Urothelium cell line (cell line): ENCODE measurements at regions not wholly inside any gene's neighbourhood (a gene's known extent, or its start where the extent isn't known, plus 50 kb on each side); places are given as distances from the start of the nearest gene placed in this dataset.
"Not testable (repeated sequence)": the region's sequence is repeated elsewhere in the genome, so short reads cannot be mapped to it uniquely, and the experiment has no call there.

Experiments used
- DNase-seq: peaks from one replicate; pipeline ENCODE4 v3.0.0; 2011; ENCODE audit warnings: low spot score, mixed read lengths
- FAIRE-seq: peaks from 2 replicates; lab custom pipeline; 2011; peaks lifted over from hg19 to GRCh38; lab: Jason Lieb, UNC

DNA sequence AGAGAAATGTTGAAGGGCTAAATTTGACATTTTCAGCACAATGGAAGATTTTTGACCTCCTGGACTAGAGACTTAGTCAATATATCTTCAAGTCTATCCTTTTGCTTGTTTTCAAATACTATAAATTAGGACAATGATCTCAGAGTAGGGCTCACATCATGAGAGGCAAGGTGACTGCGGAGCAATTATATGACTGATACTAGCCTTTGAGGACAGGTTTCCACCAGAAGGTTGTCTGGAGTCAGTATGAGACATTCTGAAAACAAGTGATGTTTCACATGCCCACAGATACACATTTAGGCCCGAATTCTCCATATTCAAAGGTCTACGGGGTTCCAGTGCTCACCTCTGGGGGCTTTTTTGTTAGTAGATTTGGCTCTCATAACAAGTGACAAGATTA is 142.3 kb upstream of the SAMSN1 start:
- no peak for DNase-seq
- FAIRE-seq: no peak

DNA sequence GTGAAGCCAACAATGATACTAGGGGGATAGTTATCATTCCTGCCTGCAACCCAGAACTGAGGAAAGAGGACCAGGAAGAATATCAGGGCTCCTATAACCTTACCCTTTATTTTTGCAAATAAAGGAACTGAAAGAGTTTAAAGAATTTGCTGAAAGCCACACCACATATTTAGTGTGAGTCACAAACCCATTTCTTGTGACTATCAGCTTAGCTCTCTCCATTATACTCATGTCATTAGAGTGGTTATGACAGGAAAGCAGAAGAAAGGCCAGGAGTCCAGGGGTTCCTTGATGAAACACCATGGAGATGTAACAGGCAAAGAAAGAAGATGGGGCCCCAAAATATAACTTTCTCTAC is 141.1 kb upstream of the SAMSN1 start:
- DNase-seq (no peak), FAIRE-seq (no peak)

DNA sequence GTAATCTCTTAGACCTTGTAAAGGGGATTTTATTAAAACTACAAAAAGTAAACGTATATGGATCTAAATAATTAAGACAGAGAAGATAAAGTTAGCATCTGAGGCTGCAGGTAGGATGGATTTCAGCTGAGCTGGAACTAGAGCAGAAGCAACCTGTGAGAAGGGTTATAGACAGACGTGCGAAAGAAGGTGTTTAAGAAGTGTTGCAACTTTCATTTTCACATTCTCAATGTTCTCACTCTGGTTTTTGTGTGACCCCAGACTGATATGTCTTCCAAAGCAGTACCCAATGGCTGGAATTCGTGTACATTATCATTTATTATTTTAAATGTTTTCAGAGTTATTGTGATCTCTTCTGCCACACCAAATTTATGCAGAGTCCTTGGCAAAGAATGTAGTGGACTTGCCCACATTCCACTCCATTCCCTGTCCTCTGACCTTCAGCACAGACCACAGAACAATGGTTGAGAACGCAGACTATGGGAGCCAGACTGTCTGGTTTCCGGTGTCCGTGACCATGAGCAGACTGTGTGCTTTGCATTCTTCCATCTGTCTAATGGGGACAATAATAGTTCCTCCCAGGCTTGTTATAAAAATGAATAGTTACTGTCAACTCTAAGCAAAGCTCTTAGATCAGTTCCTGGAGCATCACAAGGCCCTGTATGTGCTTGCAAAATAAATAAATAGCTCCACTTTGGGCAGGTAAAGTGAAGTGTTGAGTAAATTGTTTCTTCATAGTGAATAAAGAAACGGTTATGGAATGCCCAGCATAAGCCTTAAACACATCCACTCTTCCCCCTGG is 140.6 kb upstream of the SAMSN1 start:
- DNase-seq (peak; percentile 16), FAIRE-seq (no peak)

DNA sequence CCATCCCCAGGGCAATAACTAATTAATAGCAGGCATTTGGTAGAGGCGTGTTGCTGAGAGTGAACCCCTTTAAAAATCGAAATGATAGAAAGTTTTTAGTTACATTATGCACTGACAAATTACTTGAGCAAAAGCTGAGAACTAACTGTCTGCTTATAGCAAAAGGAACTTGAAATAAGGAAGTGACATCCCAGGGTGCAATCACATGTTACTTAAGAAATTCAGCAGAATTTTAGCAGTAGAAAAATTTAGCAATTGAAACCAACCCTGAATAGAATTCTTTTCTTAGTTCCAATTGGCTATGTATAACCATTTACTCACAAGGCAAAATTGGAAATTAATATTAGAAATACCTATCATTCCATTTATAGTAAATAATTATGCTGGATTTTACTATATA is 139.5 kb upstream of the SAMSN1 start:
- FAIRE-seq (no peak), DNase-seq (no peak)

DNA sequence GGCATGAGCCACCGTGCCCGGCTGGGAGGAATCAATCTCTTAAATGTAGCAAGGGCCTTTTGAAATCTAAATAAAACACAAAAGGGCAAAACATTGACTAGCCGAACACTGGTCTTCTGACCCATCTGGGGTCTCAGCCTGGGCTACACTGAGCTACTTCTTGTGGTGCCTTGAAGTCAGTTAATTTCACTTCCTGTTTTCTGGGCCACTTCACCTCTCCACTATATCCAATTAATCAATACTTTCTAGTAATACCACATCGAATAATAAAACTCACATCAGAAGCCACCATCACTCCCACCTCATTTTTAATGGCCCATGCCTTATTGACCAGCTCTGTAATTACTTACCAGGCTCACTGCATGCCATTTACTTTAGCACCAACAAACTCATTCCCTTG is 138.0 kb upstream of the SAMSN1 start:
- FAIRE-seq (no peak), DNase-seq (no peak)

DNA sequence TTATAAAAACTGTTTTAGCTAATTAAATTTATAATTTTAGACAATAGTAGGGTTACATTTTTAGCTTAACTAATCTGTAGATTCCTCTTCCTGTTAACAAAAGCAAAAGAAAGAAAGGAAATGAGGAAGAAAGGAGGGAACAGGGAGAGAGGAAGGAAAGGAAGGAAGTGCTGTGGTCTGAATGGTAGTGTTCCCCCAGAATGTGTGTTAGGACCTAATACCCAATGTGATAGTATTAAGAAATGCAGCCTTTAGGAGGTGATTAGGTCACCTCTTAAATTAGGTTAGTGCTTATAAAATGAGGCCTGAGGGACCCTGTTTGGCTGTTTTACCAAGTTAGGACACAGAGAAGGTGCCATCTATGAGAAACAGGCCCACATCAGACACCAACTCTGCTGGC is 136.9 kb upstream of the SAMSN1 start:
- no peak for FAIRE-seq
- no peak for DNase-seq

DNA sequence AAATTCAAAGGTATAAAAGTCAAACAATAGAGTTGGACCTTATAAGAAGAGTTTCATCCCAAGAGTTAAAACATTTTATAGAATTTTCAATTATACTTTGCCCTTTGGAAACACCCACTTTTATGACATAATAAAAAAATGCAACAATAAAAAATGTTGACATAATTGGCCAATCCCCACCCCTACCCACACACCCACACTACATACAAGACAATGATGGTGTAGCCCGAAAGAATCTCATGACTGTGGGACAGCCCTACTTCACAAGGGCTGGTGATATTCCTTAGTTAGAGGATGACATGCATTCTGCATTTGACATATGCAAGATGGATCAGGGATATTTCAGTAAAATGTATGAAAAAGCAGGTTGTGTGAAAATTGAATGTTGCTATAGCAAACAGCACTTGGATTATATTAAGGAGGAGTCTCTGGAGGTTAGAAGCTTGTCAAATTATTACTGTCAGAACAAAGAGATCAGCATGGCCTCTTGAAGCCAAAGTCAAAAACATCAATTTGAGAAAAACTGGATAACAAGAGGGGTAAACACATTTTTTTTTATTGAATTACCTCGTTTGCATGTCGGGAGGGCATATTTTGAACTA is 133.0 kb upstream of the SAMSN1 start:
- DNase-seq: no peak
- FAIRE-seq: no peak

DNA sequence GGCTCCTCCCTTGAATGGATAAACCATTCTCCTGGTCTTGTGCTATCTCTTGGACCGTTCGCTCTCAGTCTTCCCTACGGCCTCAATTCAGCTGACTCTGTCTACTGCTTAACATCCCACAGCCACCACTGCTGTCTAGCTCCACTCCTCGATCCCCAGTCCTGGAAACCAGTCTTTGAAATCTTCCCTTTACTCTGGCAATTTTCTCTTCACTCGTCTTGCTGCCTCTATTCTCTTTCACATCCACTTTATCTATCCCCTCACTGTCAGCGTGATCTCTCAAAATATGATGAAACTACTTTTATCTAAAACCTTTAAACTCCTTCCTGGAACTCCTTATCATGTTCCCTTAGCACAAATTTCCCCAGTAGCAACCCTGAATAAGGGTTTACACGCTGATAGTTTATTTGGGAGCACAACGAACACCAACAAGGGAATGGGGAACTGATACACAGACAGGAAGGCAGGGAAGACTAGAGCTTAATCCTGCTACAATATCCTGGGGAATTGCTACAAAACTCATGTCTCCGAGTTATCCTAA is 131.6 kb upstream of the SAMSN1 start:
- FAIRE-seq (no peak), DNase-seq (no peak)

DNA sequence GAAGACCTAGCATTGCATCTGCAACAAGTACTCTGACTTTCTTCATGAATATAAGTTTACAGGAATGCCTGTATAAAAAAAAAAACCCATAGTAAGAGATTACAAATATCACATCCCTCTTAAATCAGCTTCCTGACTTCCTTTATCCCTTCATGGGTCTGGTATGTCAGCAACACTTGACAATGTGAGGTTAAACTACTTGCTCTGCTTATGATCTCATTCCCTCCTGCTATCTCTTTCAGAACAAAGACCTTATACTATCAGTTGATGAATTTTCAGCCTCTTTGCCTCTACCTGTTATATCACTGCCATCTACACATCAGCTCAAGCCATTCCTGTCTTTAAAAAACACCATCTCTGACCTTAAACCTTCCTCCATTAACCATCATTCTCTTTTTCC is 130.9 kb upstream of the SAMSN1 start:
- DNase-seq (no peak), FAIRE-seq (no peak)

DNA sequence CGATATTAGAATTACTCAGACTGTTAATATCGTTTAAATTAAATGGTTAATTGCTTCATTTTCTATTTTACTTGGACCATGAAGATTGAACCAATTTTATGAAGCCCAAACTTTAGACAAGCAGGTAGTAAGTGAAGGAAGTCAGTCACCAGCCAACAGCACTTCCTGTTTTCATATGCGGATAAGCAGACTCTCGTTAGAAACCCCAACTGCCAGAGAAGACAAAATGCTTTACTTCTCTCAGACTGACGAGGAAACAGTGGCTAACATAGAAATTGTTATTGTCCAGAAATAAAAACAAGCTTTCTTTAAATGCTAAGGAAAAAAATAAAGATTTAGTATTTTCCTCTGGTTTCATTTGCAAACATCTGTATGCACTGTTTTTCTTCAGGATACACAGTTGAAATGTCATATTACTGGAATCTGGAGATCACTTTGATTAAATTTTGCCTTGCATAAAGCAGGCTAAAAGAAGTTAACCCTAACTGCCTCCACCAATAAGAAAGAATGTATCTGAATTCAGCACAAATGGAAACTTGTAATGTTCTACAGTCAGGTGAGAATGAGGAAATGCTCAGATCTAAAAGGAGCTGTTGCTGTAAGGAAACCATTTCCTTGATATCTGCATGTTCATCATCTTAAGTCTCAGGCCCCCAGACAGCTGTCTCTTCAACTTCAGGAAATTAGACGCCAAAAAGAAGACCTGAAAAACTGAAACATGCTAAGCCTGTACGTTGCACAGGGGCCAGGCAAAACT is 129.8 kb upstream of the SAMSN1 start:
- DNase-seq: no peak
- no peak for FAIRE-seq

DNA sequence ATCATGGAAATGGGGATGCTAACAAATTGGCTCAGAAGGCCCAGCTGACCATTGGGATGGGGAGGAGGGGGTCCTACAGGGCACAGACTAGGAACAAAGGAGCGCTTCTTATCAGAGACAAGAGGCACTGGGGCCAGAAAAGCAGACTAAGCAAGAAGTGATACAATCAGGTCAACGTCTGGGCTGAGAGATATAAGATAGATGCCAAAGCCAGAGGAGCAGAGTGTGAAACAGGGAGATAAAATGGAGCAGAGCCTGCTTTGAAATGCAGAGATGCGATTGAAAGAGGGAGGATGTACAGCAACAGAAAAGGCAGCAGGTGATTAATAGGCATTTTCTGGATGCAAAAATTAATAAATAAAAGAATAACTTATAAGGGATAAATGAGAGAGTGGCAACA is 127.5 kb upstream of the SAMSN1 start:
- no peak for DNase-seq
- no peak for FAIRE-seq

DNA sequence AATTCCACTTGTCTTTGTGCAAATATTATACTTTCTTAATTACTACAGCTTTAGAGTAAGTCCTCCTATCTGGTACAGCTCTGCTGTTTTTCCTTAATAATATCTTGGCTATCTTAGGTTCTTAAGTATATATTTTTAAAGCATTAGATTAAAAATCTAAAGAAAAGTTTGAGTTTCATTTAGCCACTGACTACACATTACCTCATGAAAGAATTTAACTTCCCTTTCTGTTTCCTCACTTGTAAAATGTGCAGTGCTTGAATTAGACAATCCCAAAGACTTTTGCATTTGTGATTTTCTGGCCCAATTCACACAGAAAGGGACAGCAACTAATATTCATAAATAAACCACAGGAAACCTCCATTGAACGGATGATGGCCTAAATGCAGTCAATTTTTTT is 126.4 kb upstream of the SAMSN1 start:
- no peak for DNase-seq
- no peak for FAIRE-seq

DNA sequence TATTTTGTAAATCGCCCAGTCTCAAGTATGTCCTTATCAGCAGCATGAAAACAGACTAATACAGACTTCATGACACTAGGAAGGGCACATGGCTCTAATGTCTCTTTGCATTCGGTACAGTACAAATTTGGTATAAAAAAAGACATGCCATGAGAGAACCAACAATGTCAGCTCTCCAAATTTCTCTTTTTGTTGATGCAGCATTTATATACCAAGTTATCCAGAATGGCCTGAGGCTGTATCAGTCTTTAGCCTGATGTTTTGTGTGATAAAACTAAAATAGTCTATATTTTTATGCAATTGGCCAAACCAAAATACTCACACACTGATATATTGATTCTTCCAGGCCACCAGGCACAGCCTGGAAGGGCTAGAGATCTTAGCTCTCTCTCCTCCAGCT is 124.3 kb upstream of the SAMSN1 start:
- DNase-seq (no peak), FAIRE-seq (no peak)

DNA sequence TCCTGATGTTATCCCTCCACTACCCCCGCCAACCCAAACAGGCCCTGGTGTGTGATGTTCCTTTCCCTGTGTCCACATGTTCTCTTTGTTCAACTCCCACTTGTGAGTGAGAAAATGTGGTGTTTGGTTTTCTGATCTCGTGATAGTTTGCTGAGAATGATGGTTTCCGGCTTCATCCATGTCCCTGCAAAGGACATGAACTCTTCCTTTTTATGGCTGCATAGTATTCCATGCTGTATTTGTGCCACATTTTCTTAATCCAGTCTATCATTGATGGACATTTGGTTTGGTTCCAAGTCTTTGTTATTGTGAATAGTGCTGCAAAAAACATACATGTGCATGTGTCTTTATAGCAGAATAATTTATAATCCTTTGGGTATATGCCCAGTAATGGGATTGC is 123.0 kb upstream of the SAMSN1 start:
- DNase-seq, FAIRE-seq: not testable (repeated sequence)

DNA sequence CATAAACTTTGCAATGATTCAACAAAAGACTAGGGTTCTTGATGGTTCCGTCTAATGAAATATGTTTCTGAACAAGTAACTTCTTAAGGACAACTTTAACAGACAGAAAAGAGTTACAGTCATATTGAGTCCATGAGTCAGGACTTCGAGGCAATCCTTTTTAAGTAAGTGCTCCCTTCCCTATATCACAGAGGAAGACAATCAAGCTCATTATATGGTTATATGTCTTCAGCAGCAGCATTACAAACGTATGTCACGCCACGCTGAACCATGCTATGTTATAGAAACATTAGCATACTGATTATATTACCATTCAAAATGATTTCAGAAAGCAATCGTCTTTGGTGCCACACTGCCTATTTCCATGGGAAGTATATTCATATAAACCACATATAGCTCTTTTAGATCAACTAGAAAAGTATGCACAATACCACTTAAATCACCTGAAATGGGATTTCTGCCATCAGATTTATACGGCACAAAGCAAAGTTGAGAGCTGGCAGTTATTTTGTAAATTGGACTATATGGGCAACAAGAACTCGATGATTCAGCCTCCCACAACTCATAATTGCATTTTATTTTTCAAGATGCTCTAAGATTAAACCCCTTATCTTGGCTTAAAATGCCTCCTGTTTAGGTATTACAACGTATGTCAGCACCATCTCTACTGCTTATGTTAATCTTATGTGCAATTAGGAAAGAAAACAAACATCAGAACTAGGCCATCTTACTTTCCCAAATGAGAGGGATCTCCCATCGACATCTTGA is 111.3 kb upstream of the SAMSN1 start:
- FAIRE-seq: no peak

DNA sequence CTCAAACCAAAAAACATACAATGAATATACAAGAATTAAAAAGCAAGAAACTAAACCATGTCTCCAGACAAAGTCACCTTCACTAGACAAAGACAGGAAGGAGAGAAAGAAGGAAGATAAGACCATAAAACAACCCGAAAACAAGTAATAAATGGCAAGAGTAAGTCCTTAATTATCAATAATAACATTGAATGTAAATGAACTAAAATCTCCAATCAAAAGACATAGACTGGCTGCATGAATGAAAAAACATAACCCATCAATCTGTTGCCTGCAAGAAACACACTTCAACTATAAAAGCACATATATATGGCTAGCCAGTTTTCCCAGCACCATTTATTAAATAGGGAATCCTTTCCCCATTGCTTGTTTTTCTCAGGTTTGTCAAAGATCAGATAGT is 100.8 kb upstream of the SAMSN1 start:
- FAIRE-seq (no peak), DNase-seq (no peak)

More for the DNA sequence above, 111.3 kb upstream of the SAMSN1 start:
- no peak for DNase-seq

DNA sequence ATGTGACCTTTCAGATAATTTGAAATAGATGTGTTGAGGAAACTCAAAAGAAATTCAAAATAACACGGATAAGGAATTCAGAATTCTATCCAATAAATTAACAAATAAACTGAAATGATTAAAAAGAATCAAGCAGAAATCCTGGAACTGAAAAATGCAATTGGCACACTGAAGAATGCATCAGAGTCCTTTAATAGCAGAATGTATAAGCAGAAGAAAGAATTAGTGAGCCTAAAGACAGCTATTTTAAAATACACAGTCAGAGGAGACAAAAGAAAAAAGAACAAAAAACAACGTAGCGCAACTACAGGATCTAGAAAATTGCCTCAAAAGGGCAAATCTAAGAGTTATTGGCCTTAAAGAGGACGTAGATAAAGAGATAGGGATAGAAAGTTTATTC is 99.6 kb upstream of the SAMSN1 start:
- DNase-seq: no peak
- no peak for FAIRE-seq

DNA sequence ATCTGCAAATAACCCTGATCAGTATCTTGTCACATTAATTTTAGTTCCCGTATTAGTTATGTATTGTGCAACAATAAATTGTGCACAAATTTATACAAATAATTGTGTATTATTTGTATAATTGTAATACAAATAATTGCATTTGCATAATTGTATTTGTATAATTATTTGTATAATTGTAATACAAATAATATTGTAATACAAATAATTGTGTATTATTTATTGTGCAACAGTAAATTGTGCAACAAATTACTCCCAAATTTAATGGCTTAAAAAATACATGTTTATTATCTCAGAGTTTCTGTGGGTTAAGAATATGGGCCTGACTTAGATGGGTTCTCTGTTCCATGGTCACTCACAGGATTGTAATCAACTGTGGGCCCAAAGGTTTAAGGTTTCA is 86.2 kb upstream of the SAMSN1 start:
- no peak for FAIRE-seq

DNA sequence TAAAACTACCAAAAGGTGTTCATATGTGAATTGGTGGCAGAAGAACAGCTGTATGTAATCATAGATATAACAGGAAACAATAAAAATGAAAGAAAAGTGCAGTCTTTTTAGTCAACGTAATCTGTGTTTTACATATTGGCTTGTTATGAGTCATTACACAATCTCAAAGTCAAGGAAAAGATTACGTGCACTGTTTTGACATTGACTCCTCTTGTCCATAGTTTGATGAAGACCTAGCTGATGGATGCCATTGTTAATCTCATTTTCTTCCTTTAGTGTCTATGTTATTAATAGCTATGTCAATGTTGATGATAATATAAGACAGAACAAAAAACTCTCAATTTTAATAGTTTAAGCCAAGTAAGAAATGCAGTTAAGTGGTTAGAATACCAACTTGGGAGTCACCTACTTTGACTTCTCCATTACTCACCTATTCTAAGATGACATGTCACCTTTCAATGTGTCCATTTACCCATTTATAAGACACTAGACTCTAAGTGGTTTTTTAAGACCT is 84.5 kb upstream of the SAMSN1 start:
- no peak for DNase-seq
- FAIRE-seq: no peak

More for the DNA sequence above, 86.2 kb upstream of the SAMSN1 start:
- no peak for DNase-seq

DNA sequence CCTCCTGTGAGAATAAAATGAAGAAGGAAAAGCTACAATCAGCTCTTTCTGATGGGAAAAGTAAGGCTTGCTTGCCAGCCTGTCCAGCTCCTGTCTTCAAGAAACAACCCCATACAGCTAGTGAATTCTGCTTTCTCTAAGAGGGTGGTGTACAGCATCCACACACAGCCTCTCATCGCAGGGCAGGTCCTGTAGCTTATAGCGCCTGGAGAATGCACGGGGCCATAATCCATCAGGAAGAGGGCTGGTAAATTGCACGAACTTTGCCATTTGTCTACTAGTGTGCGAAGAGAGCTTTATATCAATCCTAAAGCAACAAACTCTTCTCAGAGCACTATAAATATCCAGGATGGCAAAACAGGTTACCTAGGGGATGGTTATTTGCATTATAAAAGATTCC is 83.3 kb upstream of the SAMSN1 start:
- FAIRE-seq: no peak

DNA sequence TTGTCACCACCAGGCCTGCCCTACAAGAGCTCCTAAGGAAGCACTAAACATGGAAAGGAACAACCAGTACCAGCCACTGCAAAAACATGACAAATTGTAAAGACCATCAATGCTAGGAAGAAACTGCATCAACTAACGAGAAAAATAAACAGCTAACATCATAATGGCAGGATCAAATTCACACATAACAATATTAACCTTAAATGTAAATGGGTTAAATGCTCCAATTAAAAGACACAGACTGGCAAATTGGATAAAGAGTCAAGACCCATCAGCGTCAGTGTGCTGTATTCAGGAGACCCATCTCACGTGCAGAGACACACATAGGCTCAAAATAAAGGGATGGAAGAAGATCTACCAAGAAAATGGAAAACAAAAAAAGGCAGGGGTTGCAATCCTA is 77.0 kb upstream of the SAMSN1 start:
- not testable (repeated sequence) for FAIRE-seq, DNase-seq

More for the DNA sequence above, 83.3 kb upstream of the SAMSN1 start:
- DNase-seq: no peak
